ENCODE measurements at regions not wholly inside any gene's neighbourhood (a gene's known extent, or its start where the extent isn't known, plus 50 kb on each side); places are given as distances from the start of the nearest gene placed in this dataset.

- Histone ChIP-seq H3K4me1 (peaks cover under 1% of the 10 kb centered on the region; the same call in 1 of the 2 replicates), H3K27ac (no peak overlapping the region), H3K9me3 (no peaks in the 10 kb centered on the region), H3K36me3 (no peaks in the 10 kb centered on the region), H4K20me1 (no peaks in the 10 kb centered on the region), H3K4me2 (no peak overlapping the region), H3K9ac (no peak overlapping the region), H3K4me3 (no peak overlapping the region), H3K27me3 (no peaks in the 10 kb centered on the region)
- no peak for TF ChIP-seq Cebpa-rat (IDR thresholded peaks at IDR 0.05)
Measured at GRCh38 chr4:187236209-187236890, 512.7 kb upstream of the FAT1 start.

GRCh38 chr4:187238646-187239045 is 515.0 kb upstream of the FAT1 start:
- Histone ChIP-seq H3K27me3 (no peaks in the 10 kb centered on the region), H3K9ac (no peak overlapping the region), H3K9me3 (peaks cover 3% of the 10 kb centered on the region; the same call in 1 of the 2 replicates), H3K27ac (no peak overlapping the region), H3K4me2 (no peak overlapping the region), H3K4me1 (peaks cover 7% of the 10 kb centered on the region), H3K36me3 (no peaks in the 10 kb centered on the region), H4K20me1 (no peaks in the 10 kb centered on the region), H3K4me3 (no peak overlapping the region)
- TF ChIP-seq Cebpa-rat (IDR thresholded peaks at IDR 0.05), result no peak

DNA sequence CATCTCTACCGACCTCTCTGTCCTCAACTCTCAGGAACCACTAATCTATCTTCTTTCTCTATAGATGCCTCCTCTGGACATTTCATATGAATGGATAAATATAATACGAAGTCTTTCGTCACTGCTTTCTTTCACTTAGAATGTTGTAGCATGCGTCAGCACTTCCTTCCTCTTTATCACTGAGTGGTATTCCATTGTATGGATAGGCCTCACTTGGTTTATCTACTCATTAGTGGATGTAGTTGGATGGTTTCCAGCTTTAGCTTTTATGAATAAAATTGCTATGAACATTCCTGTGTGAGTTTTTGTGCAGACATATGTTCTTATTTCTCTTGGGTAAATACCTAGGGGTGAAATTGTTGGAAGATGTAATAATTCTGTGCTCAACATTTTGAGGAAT is 528.2 kb upstream of the FAT1 start:
- H3K4me3 ChIP-seq, result no peak overlapping the region
- no peak overlapping the region for H3K9ac ChIP-seq
- no peaks in the 10 kb centered on the region for H4K20me1 ChIP-seq
- H3K27me3 ChIP-seq, result no peaks in the 10 kb centered on the region
- H3K4me1 ChIP-seq, result no peaks in the 10 kb centered on the region
- no peak overlapping the region for H3K27ac ChIP-seq
- H3K9me3 ChIP-seq, result no peaks in the 10 kb centered on the region
- no peak for TF ChIP-seq Cebpa-rat (IDR thresholded peaks at IDR 0.05)
- H3K36me3 ChIP-seq, result no peaks in the 10 kb centered on the region
- H3K4me2 ChIP-seq, result no peak overlapping the region

- Histone ChIP-seq H3K27ac (no peak overlapping the region), H3K9ac (no peak overlapping the region), H3K4me3 (no peak overlapping the region), H3K27me3 (no peaks in the 10 kb centered on the region), H3K9me3 (peaks cover 6% of the 10 kb centered on the region; the same call in 1 of the 2 replicates), H3K4me1 (peaks cover 7% of the 10 kb centered on the region; the same call in 1 of the 2 replicates), H4K20me1 (no peaks in the 10 kb centered on the region), H3K36me3 (no peaks in the 10 kb centered on the region), H3K4me2 (no peak overlapping the region)
- no peak for TF ChIP-seq Cebpa-rat (IDR thresholded peaks at IDR 0.05)
Measured at GRCh38 chr4:187256897-187257296, 533.2 kb upstream of the FAT1 start.

DNA sequence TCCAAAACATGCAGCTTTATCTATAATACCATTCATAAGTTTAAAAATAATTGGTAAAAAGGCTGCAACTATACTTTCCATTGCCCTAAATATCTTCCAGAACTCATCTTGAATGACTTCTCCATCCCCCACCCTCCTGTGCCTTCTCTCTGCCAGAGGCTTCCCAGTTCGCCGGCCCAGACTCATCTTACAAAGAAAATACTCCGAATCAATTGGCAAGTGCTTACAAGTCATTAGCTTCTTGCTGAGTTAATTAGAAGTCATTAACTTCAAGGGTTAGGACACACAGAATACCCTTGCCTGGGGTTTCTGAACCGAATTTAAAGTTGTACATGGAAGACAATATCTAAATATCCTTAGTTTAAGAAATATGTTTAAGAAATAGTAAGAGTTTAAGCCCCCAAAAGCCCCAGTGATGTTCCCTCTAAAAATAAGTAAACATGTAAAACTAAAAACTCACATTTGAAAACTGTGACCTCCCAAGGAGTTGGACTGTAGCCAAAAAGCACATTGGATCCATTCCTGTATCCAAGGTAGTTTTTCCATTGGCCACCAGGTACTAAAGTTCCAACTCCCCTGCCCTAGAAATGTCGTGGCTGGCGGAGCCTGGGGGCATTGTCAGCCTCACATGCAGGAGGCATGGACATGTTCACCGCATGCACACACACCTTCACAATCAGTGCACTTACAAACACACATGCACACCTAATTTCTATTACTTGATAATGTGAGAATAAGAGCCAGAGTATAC is 535.2 kb upstream of the FAT1 start:
- Histone ChIP-seq H3K27me3 (no peaks in the 10 kb centered on the region), H3K4me2 (no peak overlapping the region), H3K36me3 (no peaks in the 10 kb centered on the region), H3K9me3 (peaks cover 6% of the 10 kb centered on the region; the same call in 1 of the 2 replicates), H3K4me1 (peaks cover 7% of the 10 kb centered on the region; the same call in 1 of the 2 replicates), H3K9ac (no peak overlapping the region), H3K27ac (no peak overlapping the region), H4K20me1 (no peaks in the 10 kb centered on the region), H3K4me3 (no peak overlapping the region)
- no peak for TF ChIP-seq Cebpa-rat (IDR thresholded peaks at IDR 0.05)

- Histone ChIP-seq H3K36me3 (no peaks in the 10 kb centered on the region), H3K9me3 (no peaks in the 10 kb centered on the region), H3K4me2 (no peak overlapping the region)
Measured at GRCh38 chr4:187268940-187269339, 545.3 kb upstream of the FAT1 start.

DNA sequence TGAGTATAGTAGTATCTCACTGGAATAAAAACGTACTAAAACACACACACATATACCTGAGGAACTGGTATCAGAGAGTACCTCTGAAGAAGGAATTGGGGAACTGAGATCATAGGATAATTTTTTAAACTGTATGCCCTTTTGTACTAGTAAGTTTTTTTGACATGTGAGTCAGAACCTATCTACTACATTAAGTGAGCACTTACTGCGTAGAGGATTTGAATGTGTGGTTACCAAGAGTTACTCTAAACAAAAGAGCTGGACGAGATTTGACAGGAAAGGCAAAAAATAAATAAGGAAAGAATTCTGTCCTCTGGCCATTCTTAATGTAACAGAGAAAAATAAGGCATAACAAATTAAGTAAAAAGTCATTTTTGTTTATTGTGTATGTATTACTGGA is 546.5 kb upstream of the FAT1 start:
- H3K4me2 ChIP-seq, result no peak overlapping the region
- H4K20me1 ChIP-seq, result no peaks in the 10 kb centered on the region
- no peak overlapping the region for H3K27ac ChIP-seq
- H3K4me3 ChIP-seq, result no peak overlapping the region
- H3K4me1 ChIP-seq, result no peaks in the 10 kb centered on the region
- no peaks in the 10 kb centered on the region for H3K27me3 ChIP-seq
- H3K9me3 ChIP-seq, result no peaks in the 10 kb centered on the region
- no peaks in the 10 kb centered on the region for H3K36me3 ChIP-seq
- TF ChIP-seq Cebpa-rat (IDR thresholded peaks at IDR 0.05), result no peak
- H3K9ac ChIP-seq, result no peak overlapping the region

More at GRCh38 chr4:187268940-187269339, 545.3 kb upstream of the FAT1 start:
- no peak overlapping the region for H3K27ac ChIP-seq
- no peak overlapping the region for H3K4me3 ChIP-seq
- no peaks in the 10 kb centered on the region for H4K20me1 ChIP-seq
- TF ChIP-seq Cebpa-rat (IDR thresholded peaks at IDR 0.05), result no peak
- no peaks in the 10 kb centered on the region for H3K27me3 ChIP-seq
- no peak overlapping the region for H3K9ac ChIP-seq
- no peaks in the 10 kb centered on the region for H3K4me1 ChIP-seq

DNA sequence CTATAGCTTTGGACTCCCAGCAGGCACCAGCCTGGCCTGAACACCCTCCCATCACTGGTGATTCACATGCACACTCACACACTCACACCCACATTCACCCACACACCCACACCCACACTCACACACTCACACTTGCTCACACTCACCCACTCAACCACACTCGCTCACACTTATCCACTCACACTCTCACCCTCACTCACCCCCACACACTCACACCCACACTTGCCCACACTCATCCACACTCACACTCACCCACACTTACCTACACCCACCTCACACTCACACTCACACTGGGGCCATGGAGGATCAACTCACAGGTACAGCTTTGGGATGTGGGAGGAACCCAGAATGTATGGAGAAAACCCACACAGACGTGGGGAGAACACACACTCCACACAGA is 548.2 kb upstream of the FAT1 start:
- no peak for TF ChIP-seq Cebpa-rat (IDR thresholded peaks at IDR 0.05)
- H3K36me3 ChIP-seq, result no peaks in the 10 kb centered on the region
- H3K9me3 ChIP-seq, result no peaks in the 10 kb centered on the region
- no peak overlapping the region for H3K4me3 ChIP-seq
- H3K9ac ChIP-seq, result no peak overlapping the region
- H3K27ac ChIP-seq, result no peak overlapping the region
- no peak overlapping the region for H3K4me2 ChIP-seq
- H4K20me1 ChIP-seq, result no peaks in the 10 kb centered on the region
- H3K27me3 ChIP-seq, result no peaks in the 10 kb centered on the region
- no peaks in the 10 kb centered on the region for H3K4me1 ChIP-seq

DNA sequence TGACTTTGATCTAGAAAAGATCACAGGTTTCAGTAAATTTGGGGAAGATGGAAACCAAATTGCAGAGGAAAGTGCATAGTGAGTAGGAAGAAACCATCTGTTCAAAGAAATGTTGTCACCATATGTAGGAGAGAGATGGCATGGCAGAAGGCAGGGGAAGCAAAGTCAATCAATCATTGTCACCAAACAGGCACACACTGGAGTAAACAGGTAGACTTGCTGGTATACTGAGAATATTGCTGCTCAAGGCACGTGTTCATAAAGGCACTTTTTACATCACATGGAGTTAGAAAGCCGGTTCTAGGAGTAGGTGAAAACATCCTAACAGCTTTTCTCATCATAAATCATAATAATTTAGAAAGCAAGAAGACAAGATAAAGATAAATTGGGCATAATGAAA is 550.5 kb upstream of the FAT1 start:
- Histone ChIP-seq H3K36me3 (no peaks in the 10 kb centered on the region), H3K4me2 (no peak overlapping the region), H3K9me3 (no peaks in the 10 kb centered on the region), H3K4me1 (no peaks in the 10 kb centered on the region), H3K4me3 (no peak overlapping the region), H4K20me1 (no peaks in the 10 kb centered on the region), H3K27ac (no peak overlapping the region), H3K9ac (no peak overlapping the region), H3K27me3 (no peaks in the 10 kb centered on the region)
- no peak for TF ChIP-seq Cebpa-rat (IDR thresholded peaks at IDR 0.05)

DNA sequence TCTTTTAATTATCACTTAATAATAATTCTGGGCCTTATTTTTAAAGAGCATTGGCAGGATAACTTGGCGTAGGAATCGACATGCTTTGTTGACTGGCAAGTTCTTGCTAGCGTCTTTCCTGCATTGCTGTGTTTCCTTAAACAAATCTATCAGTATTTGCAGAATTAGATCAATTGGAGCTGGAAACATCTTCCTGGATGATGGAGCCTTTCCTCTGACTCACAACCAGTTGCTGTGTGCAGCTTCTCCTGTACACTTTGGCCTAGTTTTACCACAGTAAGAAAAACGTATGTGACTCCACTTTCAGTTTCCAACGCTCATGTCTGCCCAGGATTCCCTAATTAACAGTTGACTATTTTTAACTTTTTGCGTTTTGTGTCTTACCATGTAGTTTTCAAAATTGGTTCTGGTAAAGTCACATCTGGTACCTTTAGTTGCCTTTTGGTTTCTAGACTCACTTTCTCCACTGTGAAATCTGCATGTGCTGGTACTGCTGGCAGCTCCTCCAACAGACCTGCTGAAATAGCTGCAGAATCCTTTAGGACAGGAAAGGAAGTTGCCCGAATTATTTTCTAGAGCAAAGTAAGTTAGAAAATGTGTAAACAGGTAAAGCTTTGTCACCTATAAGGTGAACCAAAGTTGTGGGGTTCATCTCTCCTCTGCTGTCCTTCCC is 553.2 kb upstream of the FAT1 start:
- no peaks in the 10 kb centered on the region for H3K36me3 ChIP-seq
- no peaks in the 10 kb centered on the region for H3K4me1 ChIP-seq
- H3K27ac ChIP-seq, result no peak overlapping the region
- no peak overlapping the region for H3K4me3 ChIP-seq
- H3K27me3 ChIP-seq, result no peaks in the 10 kb centered on the region
- no peak for TF ChIP-seq Cebpa-rat (IDR thresholded peaks at IDR 0.05)
- H4K20me1 ChIP-seq, result no peaks in the 10 kb centered on the region
- H3K9ac ChIP-seq, result no peak overlapping the region
- no peaks in the 10 kb centered on the region for H3K9me3 ChIP-seq
- H3K4me2 ChIP-seq, result no peak overlapping the region
